ENCODE measurements at regions not wholly inside any gene's neighbourhood (a gene's known extent, or its start where the extent isn't known, plus 50 kb on each side); places are given as distances from the start of the nearest gene placed in this dataset.

- TF ChIP-seq CTCF (IDR thresholded peaks at IDR 0.05) (no peak), POLR2A (IDR thresholded peaks at IDR 0.05) (no peak)
Measured at GRCh38 chr1:101508913-101509312, 272.1 kb downstream of the S1PR1 start.
